A673 (cell line): ENCODE measurements at regions not wholly inside any gene's neighbourhood (a gene's known extent, or its start where the extent isn't known, plus 50 kb on each side); places are given as distances from the start of the nearest gene placed in this dataset.

Experiments used
- BruUV-seq: library from RNA; stranded (reverse); fragments of 400-500 nt; replicated peaks from 2 replicates; lab custom pipeline; 2021; lab: Mats Ljungman, UMichigan
- CTCF ChIA-PET: fragments of 300-600 bp; sonication (Branson Sonifier 250); formaldehyde crosslinking; loops from one replicate; lab custom pipeline; 2022; ENCODE audit warnings: antibody characterized with exemption; lab: Charles Lee
- POLR2A ChIA-PET: fragments of 300-600 bp; sonication (Branson Sonifier 250); formaldehyde crosslinking; loops from one replicate; lab custom pipeline; 2022; ENCODE audit warnings: antibody characterized with exemption; ENCODE audit not compliant: low non-redundant PET; lab: Charles Lee
- DNase-seq: peaks from one replicate; pipeline ENCODE4 v3.0.0-alpha.2; 2015; ENCODE audit warnings: low spot score
- H3K27ac ChIP-seq: fragments of 200-600 bp; sonication (generic); 2 replicates; pipeline ENCODE4 v1.5.1; 2016; ENCODE audit warnings: mixed run types, low read depth, mild to moderate bottlenecking, mixed read lengths, antibody characterized with exemption, low read length; ENCODE audit not compliant: poor library complexity, severe bottlenecking
- H3K27me3 ChIP-seq: fragments of 200-600 bp; sonication (generic); replicated peaks from 2 replicates; pipeline ENCODE4 v1.6.1; 2017; ENCODE audit warnings: mixed run types, low read depth, mild to moderate bottlenecking, mixed read lengths, antibody characterized with exemption, low read length; ENCODE audit not compliant: insufficient read depth, poor library complexity
- H3K36me3 ChIP-seq: fragments of 200-600 bp; sonication (generic); 2 replicates; pipeline ENCODE4 v1.6.1; 2016; ENCODE audit warnings: mixed run types, mild to moderate bottlenecking, mixed read lengths, antibody characterized with exemption, low read length; ENCODE audit not compliant: insufficient read depth, poor library complexity, severe bottlenecking
- H3K4me1 ChIP-seq: fragments of 200-600 bp; sonication (generic); 2 replicates; pipeline ENCODE4 v1.6.1; 2017; ENCODE audit warnings: mixed run types, mild to moderate bottlenecking, mixed read lengths, antibody characterized with exemption, low read length; ENCODE audit not compliant: insufficient read depth, poor library complexity, severe bottlenecking
- H3K4me3 ChIP-seq: fragments of 200-600 bp; sonication (generic); 2 replicates; pipeline ENCODE4 v1.5.1; 2016; ENCODE audit warnings: low read depth, mixed run types, mild to moderate bottlenecking, mixed read lengths, low read length; ENCODE audit not compliant: poor library complexity, severe bottlenecking
- H3K9me3 ChIP-seq: fragments of 200-600 bp; sonication (generic); 2 replicates; pipeline ENCODE4 v1.6.1; 2016; ENCODE audit warnings: mixed run types, low read depth, mild to moderate bottlenecking, mixed read lengths, antibody characterized with exemption, low read length; ENCODE audit not compliant: poor library complexity, severe bottlenecking
- CTCF ChIP-seq: fragments of 300-800, 200-600 bp; sonication (generic); conservative IDR thresholded peaks from 2 replicates; pipeline ENCODE4 v1.5.1; 2017; ENCODE audit warnings: low read depth, mild to moderate bottlenecking, antibody characterized with exemption, low read length, moderate library complexity, mixed read lengths
- EZH2 ChIP-seq: fragments of 200-600 bp; sonication (generic); IDR thresholded peaks from 2 replicates; pipeline ENCODE4 v1.6.1; 2017; ENCODE audit warnings: borderline replicate concordance, low read depth, mild to moderate bottlenecking, mixed read lengths, antibody characterized with exemption, low read length; ENCODE audit not compliant: poor library complexity, severe bottlenecking
- intact Hi-C: fragments of 100-400 bp; cut with micrococcal nuclease; formaldehyde crosslinking; loops from one replicate; pipeline ENCODE4 v1.10.0; 2022; ENCODE audit not compliant: unreplicated experiment

GRCh38 chr3:120852412-120852811 lies 55.6 kb upstream of the STXBP5L start:
- ChIA-PET CTCF (no interaction called here), POLR2A (no interaction called here)
- intact Hi-C loops, result no loop called here
- Histone ChIP-seq H3K27me3 (peaks cover 34% of the 10 kb centered on the region), H3K4me1 (no peaks in the 10 kb centered on the region), H3K36me3 (no peaks in the 10 kb centered on the region), H3K4me3 (no peak overlapping the region), H3K9me3 (no peaks in the 10 kb centered on the region), H3K27ac (no peak overlapping the region)
- no TSS peak for BruUV-seq
- TF ChIP-seq CTCF (no peak), EZH2 (no peak)
- DNase-seq, result no peak

GRCh38 chr3:120853416-120853815 lies 54.6 kb upstream of the STXBP5L start:
- Histone ChIP-seq H3K4me1 (no peaks in the 10 kb centered on the region), H3K36me3 (no peaks in the 10 kb centered on the region), H3K27ac (no peak overlapping the region), H3K4me3 (no peak overlapping the region), H3K9me3 (no peaks in the 10 kb centered on the region), H3K27me3 (peaks cover 27% of the 10 kb centered on the region)
- ChIA-PET CTCF (no interaction called here), POLR2A (no interaction called here)
- DNase-seq, result no peak
- no TSS peak for BruUV-seq
- TF ChIP-seq CTCF (no peak), EZH2 (no peak)
- intact Hi-C loops, result no loop called here

- no peak for TF ChIP-seq CTCF
- TF ChIP-seq EZH2, result no peak
- Histone ChIP-seq H3K4me3 (no peak overlapping the region), H3K9me3 (no peaks in the 10 kb centered on the region), H3K4me1 (no peaks in the 10 kb centered on the region), H3K27me3 (peaks cover 29% of the 10 kb centered on the region), H3K36me3 (no peaks in the 10 kb centered on the region), H3K27ac (no peak overlapping the region)
- ChIA-PET CTCF (no interaction called here), POLR2A (no interaction called here)
- intact Hi-C loops, result no loop called here
- BruUV-seq, result no TSS peak
- DNase-seq, result no peak
Observed at GRCh38 chr3:120854908-120855526, 53.0 kb upstream of the STXBP5L start.
